ENCODE measurements at regions not wholly inside any gene's neighbourhood (a gene's known extent, or its start where the extent isn't known, plus 50 kb on each side); places are given as distances from the start of the nearest gene placed in this dataset.
"Not testable (repeated sequence)": the region's sequence is repeated elsewhere in the genome, so short reads cannot be mapped to it uniquely, and the experiment has no call there.

DNA sequence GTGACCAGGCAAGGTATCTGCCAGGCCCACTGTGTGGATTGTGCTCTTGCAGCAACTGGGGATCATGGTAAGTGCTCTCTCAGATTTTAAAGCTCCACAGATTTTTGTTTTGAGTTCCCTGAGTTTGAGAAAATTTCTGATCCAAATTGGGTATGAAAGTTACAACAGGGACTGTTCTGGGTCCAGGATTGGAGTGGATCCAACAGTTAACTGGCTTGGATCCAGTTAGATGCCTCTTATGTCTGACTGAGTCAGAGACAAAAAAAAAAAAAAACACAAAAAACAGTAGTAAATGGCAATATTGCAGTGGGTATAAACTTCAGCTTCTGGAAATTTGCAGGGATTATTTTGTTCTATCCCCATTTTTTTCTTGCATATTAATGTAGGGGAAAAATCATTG is 598.8 kb downstream of the C12orf50 start:
- DNase-seq (ENCODE audit: low read depth) = no peak
- H3K4me3 ChIP-seq (ENCODE audit: low read depth, low read length) = no peak overlapping the region
- TF ChIP-seq, protein P1, sequence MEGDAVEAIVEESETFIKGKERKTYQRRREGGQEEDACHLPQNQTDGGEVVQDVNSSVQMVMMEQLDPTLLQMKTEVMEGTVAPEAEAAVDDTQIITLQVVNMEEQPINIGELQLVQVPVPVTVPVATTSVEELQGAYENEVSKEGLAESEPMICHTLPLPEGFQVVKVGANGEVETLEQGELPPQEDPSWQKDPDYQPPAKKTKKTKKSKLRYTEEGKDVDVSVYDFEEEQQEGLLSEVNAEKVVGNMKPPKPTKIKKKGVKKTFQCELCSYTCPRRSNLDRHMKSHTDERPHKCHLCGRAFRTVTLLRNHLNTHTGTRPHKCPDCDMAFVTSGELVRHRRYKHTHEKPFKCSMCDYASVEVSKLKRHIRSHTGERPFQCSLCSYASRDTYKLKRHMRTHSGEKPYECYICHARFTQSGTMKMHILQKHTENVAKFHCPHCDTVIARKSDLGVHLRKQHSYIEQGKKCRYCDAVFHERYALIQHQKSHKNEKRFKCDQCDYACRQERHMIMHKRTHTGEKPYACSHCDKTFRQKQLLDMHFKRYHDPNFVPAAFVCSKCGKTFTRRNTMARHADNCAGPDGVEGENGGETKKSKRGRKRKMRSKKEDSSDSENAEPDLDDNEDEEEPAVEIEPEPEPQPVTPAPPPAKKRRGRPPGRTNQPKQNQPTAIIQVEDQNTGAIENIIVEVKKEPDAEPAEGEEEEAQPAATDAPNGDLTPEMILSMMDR (IDR thresholded peaks at IDR 0.05; ENCODE audit: insufficient read depth, low read depth, low read length, missing control alignments) = no peak

GRCh38 chr12:87428701-87429277 is 600.4 kb downstream of the C12orf50 start:
- no peak for DNase-seq (ENCODE audit: low read depth)
- TF ChIP-seq, protein P1 (IDR thresholded peaks at IDR 0.05; ENCODE audit: insufficient read depth, low read depth, low read length, missing control alignments) = no peak
- no peak overlapping the region for H3K4me3 ChIP-seq (ENCODE audit: low read depth, low read length)

GRCh38 chr12:87427770-87428169 is 601.4 kb downstream of the C12orf50 start:
- no peak for DNase-seq (ENCODE audit: low read depth)
- TF ChIP-seq, protein P1 (IDR thresholded peaks at IDR 0.05; ENCODE audit: insufficient read depth, low read depth, low read length, missing control alignments) = no peak
- H3K4me3 ChIP-seq (ENCODE audit: low read depth, low read length) = no peak overlapping the region

DNA sequence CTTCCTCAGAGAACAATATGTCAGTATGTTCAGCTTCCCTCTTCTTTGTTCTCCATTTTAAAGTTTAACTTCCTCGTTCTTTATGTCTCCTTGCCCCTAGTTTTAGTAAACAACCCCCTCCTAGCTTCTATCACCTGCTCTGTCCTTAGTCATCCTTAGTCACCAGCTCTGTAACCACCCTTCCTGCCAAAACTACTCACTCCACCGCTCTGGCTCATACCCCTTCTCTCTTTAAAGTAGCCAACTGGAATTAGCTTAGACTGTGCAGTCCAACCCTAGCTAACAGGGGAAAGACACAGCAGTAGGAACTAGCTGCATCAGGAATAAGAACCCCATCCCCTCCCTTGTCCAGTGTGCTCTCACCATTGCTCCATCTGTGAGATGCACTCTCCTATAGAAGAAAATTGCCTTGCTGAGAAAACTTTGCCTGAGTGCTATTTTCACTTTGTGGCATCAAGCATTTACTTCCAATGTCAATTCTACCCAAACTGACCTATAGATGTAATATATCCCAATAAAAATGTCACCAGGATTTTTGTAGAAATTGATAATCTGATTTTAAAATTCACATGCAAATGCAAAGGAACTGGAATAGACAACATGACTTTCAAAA is 603.2 kb downstream of the C12orf50 start:
- TF ChIP-seq, protein P1 (IDR thresholded peaks at IDR 0.05; ENCODE audit: insufficient read depth, low read depth, low read length, missing control alignments) = no peak
- H3K4me3 ChIP-seq (ENCODE audit: low read depth, low read length) = no peak overlapping the region
- no peak for DNase-seq (ENCODE audit: low read depth)

GRCh38 chr12:87421233-87421632 is 608.0 kb downstream of the C12orf50 start:
- not testable (repeated sequence) for DNase-seq (ENCODE audit: low read depth); H3K4me3 ChIP-seq (ENCODE audit: low read depth, low read length)

- TF ChIP-seq, protein P1 (IDR thresholded peaks at IDR 0.05; ENCODE audit: insufficient read depth, low read depth, low read length, missing control alignments) = no peak
- no peak for DNase-seq (ENCODE audit: low read depth)
- no peak overlapping the region for H3K4me3 ChIP-seq (ENCODE audit: low read depth, low read length)
Measured at GRCh38 chr12:87413784-87414183, 615.4 kb downstream of the C12orf50 start.

DNA sequence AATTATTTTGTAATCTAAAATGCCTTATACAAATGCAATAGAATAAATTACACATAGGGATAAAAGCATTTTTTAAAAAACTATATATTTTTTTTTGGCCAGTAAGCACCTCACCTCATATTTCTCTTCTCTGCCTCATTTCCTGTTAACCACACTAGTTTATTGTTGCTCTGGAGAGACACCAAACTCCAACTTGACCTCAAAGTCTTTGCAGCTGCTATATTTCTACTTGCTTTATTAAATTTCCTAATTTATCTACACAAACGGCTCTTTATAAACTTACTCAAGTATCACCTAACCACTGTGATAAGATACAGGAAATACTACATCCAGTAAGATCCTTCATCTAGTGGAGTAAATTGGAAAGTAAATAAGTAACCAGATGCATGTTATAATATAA is 622.3 kb downstream of the C12orf50 start:
- DNase-seq (ENCODE audit: low read depth) = no peak
- no peak overlapping the region for H3K4me3 ChIP-seq (ENCODE audit: low read depth, low read length)
- TF ChIP-seq, protein P1 (IDR thresholded peaks at IDR 0.05; ENCODE audit: insufficient read depth, low read depth, low read length, missing control alignments) = no peak

Data from GM12865 (cell line).